GM12872 (cell line): ENCODE measurements at regions not wholly inside any gene's neighbourhood (a gene's known extent, or its start where the extent isn't known, plus 50 kb on each side); places are given as distances from the start of the nearest gene placed in this dataset.

ENCODE experiments used
- CTCF ChIP-seq: IDR thresholded peaks from 3 replicates; pipeline ENCODE4 v1.5.1; 2011; ENCODE audit warnings: low read depth, mild to moderate bottlenecking, low read length, moderate library complexity; ENCODE audit not compliant: insufficient read depth

- no peak for TF ChIP-seq CTCF
Measured at GRCh38 chr6:20341564-20341963, 60.1 kb upstream of the E2F3 start.

- no peak for TF ChIP-seq CTCF
Measured at GRCh38 chr6:20348041-20348440, 53.6 kb upstream of the E2F3 start.

GRCh38 chr6:20349225-20349624, 52.5 kb upstream of the E2F3 start:
- no peak for TF ChIP-seq CTCF

GRCh38 chr6:20350215-20350614, 51.5 kb upstream of the E2F3 start:
- no peak for TF ChIP-seq CTCF

GRCh38 chr6:20351534-20351933, 50.1 kb upstream of the E2F3 start:
- TF ChIP-seq CTCF, result no peak
